GM12892 (cell line): ENCODE measurements at regions not wholly inside any gene's neighbourhood (a gene's known extent, or its start where the extent isn't known, plus 50 kb on each side); places are given as distances from the start of the nearest gene placed in this dataset.

Experiments used
- DNase-seq: peaks from one replicate; pipeline ENCODE4 v3.0.0; 2011; ENCODE audit not compliant: insufficient read length
- FAIRE-seq: peaks from 2 replicates; lab custom pipeline; 2011; peaks lifted over from hg19 to GRCh38; lab: Jason Lieb, UNC
- POLR2A ChIP-seq: IDR thresholded peaks from 2 replicates; pipeline ENCODE4 v1.6.1; 2011; ENCODE audit warnings: low read depth, low read length, control low read depth
- POLR2AphosphoS5 ChIP-seq: IDR thresholded peaks from 2 replicates; pipeline ENCODE4 v1.6.1; 2011; ENCODE audit warnings: low read depth, low read length, control low read depth
- TAF1 ChIP-seq: IDR thresholded peaks from 2 replicates; pipeline ENCODE4 v1.6.1; 2011; ENCODE audit warnings: low read depth, mild to moderate bottlenecking, control low read depth, low read length, borderline replicate concordance

- FAIRE-seq, result no peak
- no peak for TF ChIP-seq TAF1
- no peak for TF ChIP-seq POLR2A
- no peak for TF ChIP-seq POLR2AphosphoS5
- no peak for DNase-seq
Observed at GRCh38 chr20:11271319-11271718, 597.5 kb upstream of the JAG1 start.

- FAIRE-seq (no peak), DNase-seq (no peak)
- no peak for TF ChIP-seq POLR2AphosphoS5
- no peak for TF ChIP-seq POLR2A
- TF ChIP-seq TAF1, result no peak
Observed at GRCh38 chr20:11271920-11272594, 598.3 kb upstream of the JAG1 start.

GRCh38 chr20:11274141-11274594, 600.4 kb upstream of the JAG1 start:
- no peak for DNase-seq
- TF ChIP-seq POLR2AphosphoS5, result no peak
- TF ChIP-seq TAF1, result no peak
- no peak for TF ChIP-seq POLR2A
- FAIRE-seq, result peak; percentile 42

GRCh38 chr20:11275740-11276139, 601.9 kb upstream of the JAG1 start:
- TF ChIP-seq POLR2A (no peak), POLR2AphosphoS5 (no peak), TAF1 (no peak)
- FAIRE-seq (no peak), DNase-seq (no peak)

- no peak for TF ChIP-seq POLR2A
- TF ChIP-seq TAF1, result no peak
- TF ChIP-seq POLR2AphosphoS5, result no peak
- no peak for FAIRE-seq
- no peak for DNase-seq
Observed at GRCh38 chr20:11277170-11277569, 603.4 kb upstream of the JAG1 start.

GRCh38 chr20:11277858-11278257, 604.1 kb upstream of the JAG1 start:
- FAIRE-seq, result no peak
- DNase-seq, result no peak
- TF ChIP-seq POLR2A (no peak), TAF1 (no peak), POLR2AphosphoS5 (no peak)

GRCh38 chr20:11278461-11278860, 604.7 kb upstream of the JAG1 start:
- no peak for DNase-seq
- TF ChIP-seq TAF1 (no peak), POLR2A (no peak), POLR2AphosphoS5 (no peak)
- FAIRE-seq, result no peak

- TF ChIP-seq TAF1 (no peak), POLR2AphosphoS5 (no peak), POLR2A (no peak)
- no peak for FAIRE-seq
- DNase-seq, result no peak
Observed at GRCh38 chr20:11281240-11281639, 607.4 kb upstream of the JAG1 start.

GRCh38 chr20:11281768-11282167, 608.0 kb upstream of the JAG1 start:
- TF ChIP-seq POLR2AphosphoS5 (no peak), TAF1 (no peak)
- FAIRE-seq (no peak), DNase-seq (no peak)

GRCh38 chr20:11287126-11287525, 613.3 kb upstream of the JAG1 start:
- FAIRE-seq (no peak), DNase-seq (no peak)
- TF ChIP-seq TAF1, result no peak
- TF ChIP-seq POLR2AphosphoS5, result no peak
- TF ChIP-seq POLR2A, result no peak

GRCh38 chr20:11296221-11296620, 621.5 kb upstream of the BTBD3 start:
- FAIRE-seq (no peak), DNase-seq (no peak)
- TF ChIP-seq POLR2A (no peak), POLR2AphosphoS5 (no peak), TAF1 (no peak)

GRCh38 chr20:11296951-11297350, 620.7 kb upstream of the BTBD3 start:
- TF ChIP-seq POLR2AphosphoS5 (no peak), POLR2A (no peak), TAF1 (no peak)
- DNase-seq (no peak), FAIRE-seq (no peak)

- FAIRE-seq (no peak), DNase-seq (no peak)
- no peak for TF ChIP-seq POLR2AphosphoS5
- TF ChIP-seq TAF1, result no peak
- no peak for TF ChIP-seq POLR2A
Observed at GRCh38 chr20:11301699-11302098, 616.0 kb upstream of the BTBD3 start.
